Thymus (tissue), 11 donors: ENCODE measurements at regions not wholly inside any gene's neighbourhood (a gene's known extent, or its start where the extent isn't known, plus 50 kb on each side); places are given as distances from the start of the nearest gene placed in this dataset.

Experiments
- DNase-seq, 9 donors: peaks; one replicate each; pipeline ENCODE4 v3.0.0-alpha.2; 2013; ENCODE audit warnings: low spot score in 9 of 9, low read depth in 6 of 9, missing footprints in 1 of 9
- H3K27ac ChIP-seq, 2 donors: one replicate each; pipeline ENCODE4 v1.5.1; 2013; ENCODE audit warnings: control low read depth in 1 of 2, low read depth in 1 of 2, low read length in 1 of 2, mild to moderate bottlenecking in 1 of 2, moderate library complexity in 1 of 2
- H3K27me3 ChIP-seq, 2 donors: one replicate each; pipeline ENCODE4 v1.5.1; 2013; ENCODE audit warnings: low read length in 1 of 2; ENCODE audit not compliant: control insufficient read depth in 2 of 2, insufficient read depth in 1 of 2
- H3K36me3 ChIP-seq, 2 donors: one replicate each; pipeline ENCODE4 v1.5.1; 2013; ENCODE audit warnings: low read length in 1 of 2, mild to moderate bottlenecking in 1 of 2, moderate library complexity in 1 of 2; ENCODE audit not compliant: control insufficient read depth in 2 of 2, insufficient read depth in 2 of 2
- H3K4me1 ChIP-seq, 2 donors: one replicate each; pipeline ENCODE4 v1.5.1; 2013; ENCODE audit warnings: low read length in 2 of 2; ENCODE audit not compliant: control insufficient read depth in 2 of 2, insufficient read depth in 2 of 2
- H3K4me3 ChIP-seq, 2 donors: one replicate each; pipeline ENCODE4 v1.5.1; 2013; ENCODE audit warnings: low read length in 2 of 2, control low read depth in 1 of 2, mild to moderate bottlenecking in 1 of 2
- H3K9me3 ChIP-seq, 2 donors: one replicate each; pipeline ENCODE4 v1.5.1; 2013; ENCODE audit warnings: low read length in 1 of 2, mild to moderate bottlenecking in 1 of 2; ENCODE audit not compliant: control insufficient read depth in 2 of 2, insufficient read depth in 1 of 2
- WGBS: extraction: QIAGEN DNeasy Blood & Tissue Kit; methylation state at CpG from one replicate; pipeline ENCODE4 v1.1.7; 2013; 5-methylcytosine and 5-hydroxymethylcytosine counted together
- donor health status: healthy.

GRCh38 chr16:5776876-5777275 lies 679.3 kb upstream of the EEF2KMT start:
- WGBS = 78% methylated on average over 2 of the region's 2 CpGs
- Histone ChIP-seq H3K27me3 (no peaks in the 10 kb centered on the region), H3K4me3 (no peak overlapping the region), H3K27ac (no peak overlapping the region), H3K4me1 (no peaks in the 10 kb centered on the region), H3K9me3 (no peaks in the 10 kb centered on the region), H3K36me3 (no peaks in the 10 kb centered on the region)
- DNase-seq = no peak

- Histone ChIP-seq H3K27ac (no peak overlapping the region), H3K27me3 (no peaks in the 10 kb centered on the region), H3K9me3 (no peaks in the 10 kb centered on the region), H3K4me1 (no peaks in the 10 kb centered on the region), H3K36me3 (no peaks in the 10 kb centered on the region), H3K4me3 (no peak overlapping the region)
- 88% methylated on average over 5 of the region's 5 CpGs for WGBS
- DNase-seq = no peak
These were observed 678.3 kb upstream of the EEF2KMT start for GRCh38 chr16:5775916-5776315.

- H3K27me3 ChIP-seq = no peaks in the 10 kb centered on the region
- no peaks in the 10 kb centered on the region for H3K4me1 ChIP-seq
- DNase-seq = no peak
- H3K36me3 ChIP-seq = no peaks in the 10 kb centered on the region
- H3K9me3 ChIP-seq = no peaks in the 10 kb centered on the region
- WGBS = 88% methylated on average over 2 of the region's 2 CpGs
- H3K4me3 ChIP-seq = no peak overlapping the region
- H3K27ac ChIP-seq = no peak overlapping the region
These were observed 672.5 kb upstream of the EEF2KMT start for GRCh38 chr16:5770118-5770517.

GRCh38 chr16:5769513-5769912 lies 671.9 kb upstream of the EEF2KMT start:
- Histone ChIP-seq H3K9me3 (no peaks in the 10 kb centered on the region), H3K27me3 (no peaks in the 10 kb centered on the region), H3K4me1 (no peaks in the 10 kb centered on the region), H3K27ac (no peak overlapping the region), H3K36me3 (no peaks in the 10 kb centered on the region), H3K4me3 (no peak overlapping the region)
- no peak for DNase-seq
- WGBS = 89% methylated on average over 5 of the region's 5 CpGs

GRCh38 chr16:5768445-5768844 lies 670.9 kb upstream of the EEF2KMT start:
- Histone ChIP-seq H3K36me3 (no peaks in the 10 kb centered on the region), H3K27ac (no peak overlapping the region), H3K9me3 (no peaks in the 10 kb centered on the region), H3K27me3 (no peaks in the 10 kb centered on the region), H3K4me1 (no peaks in the 10 kb centered on the region), H3K4me3 (no peak overlapping the region)
- DNase-seq = no peak
- WGBS = 83% methylated on average over 7 of the region's 7 CpGs

GRCh38 chr16:5763176-5763575 lies 665.6 kb upstream of the EEF2KMT start:
- Histone ChIP-seq H3K27me3 (no peaks in the 10 kb centered on the region), H3K4me1 (no peaks in the 10 kb centered on the region), H3K9me3 (no peaks in the 10 kb centered on the region), H3K27ac (no peak overlapping the region), H3K36me3 (no peaks in the 10 kb centered on the region), H3K4me3 (no peak overlapping the region)
- DNase-seq = no peak
- WGBS = 73% methylated on average over 11 of the region's 11 CpGs

- Histone ChIP-seq H3K9me3 (no peaks in the 10 kb centered on the region), H3K27ac (no peak overlapping the region), H3K27me3 (no peaks in the 10 kb centered on the region), H3K4me1 (no peaks in the 10 kb centered on the region), H3K36me3 (no peaks in the 10 kb centered on the region), H3K4me3 (no peak overlapping the region)
- 94% methylated on average over 10 of the region's 10 CpGs for WGBS
- no peak for DNase-seq
These were observed 664.8 kb upstream of the EEF2KMT start for GRCh38 chr16:5762362-5762761.

- DNase-seq = no peak
- Histone ChIP-seq H3K4me3 (no peak overlapping the region), H3K36me3 (no peaks in the 10 kb centered on the region), H3K27ac (no peak overlapping the region), H3K9me3 (no peaks in the 10 kb centered on the region), H3K27me3 (no peaks in the 10 kb centered on the region), H3K4me1 (no peaks in the 10 kb centered on the region)
- WGBS = 95% methylated on average over 2 of the region's 2 CpGs
These were observed 664.0 kb upstream of the EEF2KMT start for GRCh38 chr16:5761592-5761991.

- Histone ChIP-seq H3K27ac (no peak overlapping the region), H3K36me3 (no peaks in the 10 kb centered on the region), H3K4me1 (no peaks in the 10 kb centered on the region), H3K9me3 (no peaks in the 10 kb centered on the region), H3K27me3 (no peaks in the 10 kb centered on the region), H3K4me3 (no peak overlapping the region)
- 90% methylated on average over 4 of the region's 4 CpGs for WGBS
- DNase-seq = no peak
These were observed 660.7 kb upstream of the EEF2KMT start for GRCh38 chr16:5758281-5758680.

GRCh38 chr16:5756969-5757368 lies 659.4 kb upstream of the EEF2KMT start:
- Histone ChIP-seq H3K27ac (no peak overlapping the region), H3K27me3 (no peaks in the 10 kb centered on the region), H3K4me1 (no peaks in the 10 kb centered on the region), H3K4me3 (no peak overlapping the region), H3K36me3 (no peaks in the 10 kb centered on the region), H3K9me3 (no peaks in the 10 kb centered on the region)
- 67% methylated on average over 5 of the region's 5 CpGs for WGBS
- DNase-seq = no peak
